ENCODE measurements at regions not wholly inside any gene's neighbourhood (a gene's known extent, or its start where the extent isn't known, plus 50 kb on each side); places are given as distances from the start of the nearest gene placed in this dataset.
"Not testable (repeated sequence)": the region's sequence is repeated elsewhere in the genome, so short reads cannot be mapped to it uniquely, and the experiment has no call there.

GRCh38 chr10:65186668-65187067 is 1665.5 kb downstream of the REEP3 start:
- DNase-seq (ENCODE audit: low spot score in 2 of 2); H3K36me3 ChIP-seq (replicated peaks); H3K4me1 ChIP-seq; in situ Hi-C loops (cut with MboI; ENCODE audit: low sequenced_read_pairs); H3K9me3 ChIP-seq; H3K4me3 ChIP-seq; H3K27me3 ChIP-seq (ENCODE audit: low read depth): not testable (repeated sequence)

GRCh38 chr10:65194126-65194525 is 1672.9 kb downstream of the REEP3 start:
- in situ Hi-C loops (cut with MboI; ENCODE audit: low sequenced_read_pairs), result no loop called here
- Histone ChIP-seq H3K4me1 (no peaks in the 10 kb centered on the region), H3K9me3 (no peaks in the 10 kb centered on the region), H3K4me3 (no peak overlapping the region), H3K27me3 (ENCODE audit: low read depth) (no peaks in the 10 kb centered on the region), H3K36me3 (replicated peaks) (no peaks in the 10 kb centered on the region)
- no peak for DNase-seq (ENCODE audit: low spot score in 2 of 2)

- Histone ChIP-seq H3K27me3 (ENCODE audit: low read depth) (no peaks in the 10 kb centered on the region), H3K4me3 (no peak overlapping the region), H3K4me1 (no peaks in the 10 kb centered on the region), H3K9me3 (no peaks in the 10 kb centered on the region), H3K36me3 (replicated peaks) (no peaks in the 10 kb centered on the region)
- no peak for DNase-seq (ENCODE audit: low spot score in 2 of 2)
- in situ Hi-C loops (cut with MboI; ENCODE audit: low sequenced_read_pairs), result no loop called here
These were observed 1673.4 kb downstream of the REEP3 start for GRCh38 chr10:65194555-65194954.

- in situ Hi-C loops (cut with MboI; ENCODE audit: low sequenced_read_pairs), result no loop called here
- H3K9me3 ChIP-seq, result no peaks in the 10 kb centered on the region
- no peaks in the 10 kb centered on the region for H3K36me3 ChIP-seq (replicated peaks)
- no peaks in the 10 kb centered on the region for H3K4me1 ChIP-seq
- no peaks in the 10 kb centered on the region for H3K27me3 ChIP-seq (ENCODE audit: low read depth)
- no peak overlapping the region for H3K4me3 ChIP-seq
- no peak for DNase-seq (ENCODE audit: low spot score in 2 of 2)
These were observed 1674.9 kb downstream of the REEP3 start for GRCh38 chr10:65196111-65196510.

GRCh38 chr10:65197935-65198334 is 1676.7 kb downstream of the REEP3 start:
- no peaks in the 10 kb centered on the region for H3K36me3 ChIP-seq (replicated peaks)
- H3K27me3 ChIP-seq (ENCODE audit: low read depth), result no peaks in the 10 kb centered on the region
- no peaks in the 10 kb centered on the region for H3K4me1 ChIP-seq
- H3K4me3 ChIP-seq, result no peak overlapping the region
- in situ Hi-C loops (cut with MboI; ENCODE audit: low sequenced_read_pairs), result no loop called here
- no peaks in the 10 kb centered on the region for H3K9me3 ChIP-seq
- no peak for DNase-seq (ENCODE audit: low spot score in 2 of 2)

- no peak for DNase-seq (ENCODE audit: low spot score in 2 of 2)
- Histone ChIP-seq H3K36me3 (replicated peaks) (no peaks in the 10 kb centered on the region), H3K9me3 (no peaks in the 10 kb centered on the region), H3K27me3 (ENCODE audit: low read depth) (no peaks in the 10 kb centered on the region), H3K4me1 (no peaks in the 10 kb centered on the region), H3K4me3 (no peak overlapping the region)
- in situ Hi-C loops (cut with MboI; ENCODE audit: low sequenced_read_pairs), result no loop called here
These were observed 1680.3 kb downstream of the REEP3 start for GRCh38 chr10:65201491-65201890.

GRCh38 chr10:65204999-65205398 is 1683.8 kb downstream of the REEP3 start:
- in situ Hi-C loops (cut with MboI; ENCODE audit: low sequenced_read_pairs), result no loop called here
- no peaks in the 10 kb centered on the region for H3K9me3 ChIP-seq
- H3K27me3 ChIP-seq (ENCODE audit: low read depth), result no peaks in the 10 kb centered on the region
- no peaks in the 10 kb centered on the region for H3K4me1 ChIP-seq
- H3K36me3 ChIP-seq (replicated peaks), result no peaks in the 10 kb centered on the region
- H3K4me3 ChIP-seq, result no peak overlapping the region
- DNase-seq (ENCODE audit: low spot score in 2 of 2), result no peak

- in situ Hi-C loops (cut with MboI; ENCODE audit: low sequenced_read_pairs), result no loop called here
- no peaks in the 10 kb centered on the region for H3K36me3 ChIP-seq (replicated peaks)
- no peaks in the 10 kb centered on the region for H3K27me3 ChIP-seq (ENCODE audit: low read depth)
- no peaks in the 10 kb centered on the region for H3K4me1 ChIP-seq
- H3K4me3 ChIP-seq, result no peak overlapping the region
- H3K9me3 ChIP-seq, result no peaks in the 10 kb centered on the region
- DNase-seq (ENCODE audit: low spot score in 2 of 2), result no peak
These were observed 1692.0 kb downstream of the REEP3 start for GRCh38 chr10:65213170-65213569.

GRCh38 chr10:65219444-65219843 is 1698.2 kb downstream of the REEP3 start:
- Histone ChIP-seq H3K36me3 (replicated peaks) (no peaks in the 10 kb centered on the region), H3K27me3 (ENCODE audit: low read depth) (no peaks in the 10 kb centered on the region), H3K4me1 (no peaks in the 10 kb centered on the region), H3K4me3 (no peak overlapping the region), H3K9me3 (no peaks in the 10 kb centered on the region)
- DNase-seq (ENCODE audit: low spot score in 2 of 2), result no peak
- in situ Hi-C loops (cut with MboI; ENCODE audit: low sequenced_read_pairs), result no loop called here

- Histone ChIP-seq H3K4me3 (no peak overlapping the region), H3K27me3 (ENCODE audit: low read depth) (no peaks in the 10 kb centered on the region), H3K4me1 (no peaks in the 10 kb centered on the region), H3K36me3 (replicated peaks) (no peaks in the 10 kb centered on the region), H3K9me3 (no peaks in the 10 kb centered on the region)
- in situ Hi-C loops (cut with MboI; ENCODE audit: low sequenced_read_pairs), result no loop called here
- no peak for DNase-seq (ENCODE audit: low spot score in 2 of 2)
These were observed 1694.7 kb upstream of the LRRTM3 start for GRCh38 chr10:65231148-65231547.

- Histone ChIP-seq H3K9me3 (no peaks in the 10 kb centered on the region), H3K36me3 (replicated peaks) (no peaks in the 10 kb centered on the region), H3K27me3 (ENCODE audit: low read depth) (no peaks in the 10 kb centered on the region), H3K4me1 (no peaks in the 10 kb centered on the region), H3K4me3 (no peak overlapping the region)
- in situ Hi-C loops (cut with MboI; ENCODE audit: low sequenced_read_pairs), result no loop called here
- DNase-seq (ENCODE audit: low spot score in 2 of 2), result no peak
These were observed 1691.6 kb upstream of the LRRTM3 start for GRCh38 chr10:65234261-65234660.

- H3K4me3 ChIP-seq, result no peak overlapping the region
- in situ Hi-C loops (cut with MboI; ENCODE audit: low sequenced_read_pairs), result no loop called here
- no peaks in the 10 kb centered on the region for H3K36me3 ChIP-seq (replicated peaks)
- H3K27me3 ChIP-seq (ENCODE audit: low read depth), result no peaks in the 10 kb centered on the region
- DNase-seq (ENCODE audit: low spot score in 2 of 2), result no peak
- no peaks in the 10 kb centered on the region for H3K4me1 ChIP-seq
- no peaks in the 10 kb centered on the region for H3K9me3 ChIP-seq
These were observed 1690.6 kb upstream of the LRRTM3 start for GRCh38 chr10:65235266-65235665.

GRCh38 chr10:65235846-65236245 is 1690.0 kb upstream of the LRRTM3 start:
- in situ Hi-C loops (cut with MboI; ENCODE audit: low sequenced_read_pairs), result no loop called here
- no peak for DNase-seq (ENCODE audit: low spot score in 2 of 2)
- Histone ChIP-seq H3K27me3 (ENCODE audit: low read depth) (no peaks in the 10 kb centered on the region), H3K4me1 (no peaks in the 10 kb centered on the region), H3K9me3 (no peaks in the 10 kb centered on the region), H3K36me3 (replicated peaks) (no peaks in the 10 kb centered on the region), H3K4me3 (no peak overlapping the region)

- in situ Hi-C loops (cut with MboI; ENCODE audit: low sequenced_read_pairs), result no loop called here
- H3K9me3 ChIP-seq, result no peaks in the 10 kb centered on the region
- DNase-seq (ENCODE audit: low spot score in 2 of 2), result no peak
These were observed 1660.3 kb upstream of the LRRTM3 start for GRCh38 chr10:65265451-65265954.

GRCh38 chr10:65269551-65269950 is 1656.3 kb upstream of the LRRTM3 start:
- in situ Hi-C loops (cut with MboI; ENCODE audit: low sequenced_read_pairs); H3K27me3 ChIP-seq (ENCODE audit: low read depth); H3K9me3 ChIP-seq; H3K4me3 ChIP-seq; DNase-seq (ENCODE audit: low spot score in 2 of 2); H3K4me1 ChIP-seq; H3K36me3 ChIP-seq (replicated peaks): not testable (repeated sequence)

More at GRCh38 chr10:65265451-65265954, 1660.3 kb upstream of the LRRTM3 start:
- no peaks in the 10 kb centered on the region for H3K27me3 ChIP-seq (ENCODE audit: low read depth)
- H3K4me1 ChIP-seq, result no peaks in the 10 kb centered on the region
- H3K4me3 ChIP-seq, result no peak overlapping the region
- H3K36me3 ChIP-seq (replicated peaks), result no peaks in the 10 kb centered on the region

Data from HAP-1 (cell line).